ENCODE measurements at regions not wholly inside any gene's neighbourhood (a gene's known extent, or its start where the extent isn't known, plus 50 kb on each side); places are given as distances from the start of the nearest gene placed in this dataset.

GRCh38 chr18:7317804-7318231 lies 86.9 kb downstream of the LRRC30 start:
- TF ChIP-seq CTCF (optimal IDR thresholded peaks at IDR 0.05 in 1 of 3, IDR thresholded peaks at IDR 0.05 in 1 of 3, conservative IDR thresholded peaks at IDR 0.05 in 1 of 3; ENCODE audit: extremely low read depth in 1 of 3, insufficient read depth in 2 of 3, low read length in 3 of 3) (no peak), EZH2 (IDR thresholded peaks at IDR 0.05; ENCODE audit: low read length) (no peak)

All from keratinocyte (primary cell).